ENCODE measurements at regions not wholly inside any gene's neighbourhood (a gene's known extent, or its start where the extent isn't known, plus 50 kb on each side); places are given as distances from the start of the nearest gene placed in this dataset.

DNA sequence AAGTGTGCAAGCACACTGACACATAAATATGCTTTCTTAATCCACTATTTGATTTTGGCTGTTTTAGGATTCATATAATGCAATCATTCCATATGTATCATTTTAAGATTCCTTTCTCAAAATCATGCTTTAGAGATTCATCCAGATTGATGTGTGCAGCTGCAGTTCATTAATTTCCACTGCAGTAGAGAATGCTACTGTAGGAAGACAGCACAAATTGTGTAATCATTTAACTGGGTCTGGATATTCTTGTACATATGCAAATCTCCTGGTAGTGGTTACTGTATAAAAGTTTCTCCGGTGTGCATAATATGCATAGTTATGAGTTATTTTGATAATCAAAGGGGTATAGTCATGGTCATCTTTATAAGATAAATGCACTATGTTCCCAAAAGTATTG is 502.5 kb upstream of the ACVR2A start:
- TF ChIP-seq, protein P1, sequence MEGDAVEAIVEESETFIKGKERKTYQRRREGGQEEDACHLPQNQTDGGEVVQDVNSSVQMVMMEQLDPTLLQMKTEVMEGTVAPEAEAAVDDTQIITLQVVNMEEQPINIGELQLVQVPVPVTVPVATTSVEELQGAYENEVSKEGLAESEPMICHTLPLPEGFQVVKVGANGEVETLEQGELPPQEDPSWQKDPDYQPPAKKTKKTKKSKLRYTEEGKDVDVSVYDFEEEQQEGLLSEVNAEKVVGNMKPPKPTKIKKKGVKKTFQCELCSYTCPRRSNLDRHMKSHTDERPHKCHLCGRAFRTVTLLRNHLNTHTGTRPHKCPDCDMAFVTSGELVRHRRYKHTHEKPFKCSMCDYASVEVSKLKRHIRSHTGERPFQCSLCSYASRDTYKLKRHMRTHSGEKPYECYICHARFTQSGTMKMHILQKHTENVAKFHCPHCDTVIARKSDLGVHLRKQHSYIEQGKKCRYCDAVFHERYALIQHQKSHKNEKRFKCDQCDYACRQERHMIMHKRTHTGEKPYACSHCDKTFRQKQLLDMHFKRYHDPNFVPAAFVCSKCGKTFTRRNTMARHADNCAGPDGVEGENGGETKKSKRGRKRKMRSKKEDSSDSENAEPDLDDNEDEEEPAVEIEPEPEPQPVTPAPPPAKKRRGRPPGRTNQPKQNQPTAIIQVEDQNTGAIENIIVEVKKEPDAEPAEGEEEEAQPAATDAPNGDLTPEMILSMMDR (IDR thresholded peaks at IDR 0.05) = no peak
- TF ChIP-seq POLR2A (IDR thresholded peaks at IDR 0.05) = no peak
